HEK293T (cell line): ENCODE measurements at regions not wholly inside any gene's neighbourhood (a gene's known extent, or its start where the extent isn't known, plus 50 kb on each side); places are given as distances from the start of the nearest gene placed in this dataset.

Source experiments
- CTCF ChIA-PET: fragments of 350-600 bp; formaldehyde crosslinking; extraction: SDS; loops from one replicate; lab custom pipeline; 2021; ENCODE audit warnings: antibody characterized with exemption, inconsistent platforms; lab: Yijun Ruan, JAX
- POLR2A ChIA-PET: fragments of 350-600 bp; formaldehyde crosslinking; extraction: SDS; loops from one replicate; lab custom pipeline; 2020; ENCODE audit warnings: antibody characterized with exemption, inconsistent platforms; lab: Yijun Ruan, JAX
- DNase-seq: peaks from one replicate; pipeline ENCODE4 v3.0.0; 2012; ENCODE audit warnings: mixed read lengths; ENCODE audit errors: extremely low spot score
- ARNT ChIP-seq: fragments of 450-650 bp; IDR thresholded peaks from 2 replicates; pipeline ENCODE4 v1.6.1; 2017; ENCODE audit warnings: mild to moderate bottlenecking
- BHLHE40 ChIP-seq: fragments of 450-650 bp; IDR thresholded peaks from 2 replicates; pipeline ENCODE4 v1.6.1; 2016; ENCODE audit warnings: mild to moderate bottlenecking, moderate library complexity, borderline replicate concordance
- CTBP1 ChIP-seq: fragments of 450-650 bp; IDR thresholded peaks from 2 replicates; pipeline ENCODE4 v1.6.1; 2016; ENCODE audit warnings: borderline replicate concordance
- ELF4 ChIP-seq: fragments of 450-650 bp; IDR thresholded peaks from 2 replicates; pipeline ENCODE4 v1.6.1; 2017; ENCODE audit warnings: antibody characterized with exemption
- FOXA1 ChIP-seq: fragments of 450-650 bp; IDR thresholded peaks from 2 replicates; pipeline ENCODE4 v1.6.1; 2016; ENCODE audit warnings: mild to moderate bottlenecking
- FOXK2 ChIP-seq: fragments of 450-650 bp; IDR thresholded peaks from 2 replicates; pipeline ENCODE4 v1.6.1; 2016; ENCODE audit warnings: mild to moderate bottlenecking
- FOXM1 ChIP-seq: fragments of 450-650 bp; IDR thresholded peaks from 2 replicates; pipeline ENCODE4 v1.6.1; 2017; ENCODE audit warnings: mild to moderate bottlenecking, borderline replicate concordance
- HDGF ChIP-seq: fragments of 450-650 bp; IDR thresholded peaks from 2 replicates; pipeline ENCODE4 v1.6.1; 2017; ENCODE audit warnings: antibody characterized with exemption, borderline replicate concordance
- L3MBTL2 ChIP-seq: fragments of 450-650 bp; conservative IDR thresholded peaks from 2 replicates; pipeline ENCODE4 v1.6.1; 2016; ENCODE audit warnings: mild to moderate bottlenecking
- LEF1 ChIP-seq: fragments of 450-650 bp; IDR thresholded peaks from 2 replicates; pipeline ENCODE4 v1.6.1; 2017; ENCODE audit warnings: mild to moderate bottlenecking, borderline replicate concordance
- NFRKB ChIP-seq: fragments of 450-650 bp; IDR thresholded peaks from 2 replicates; pipeline ENCODE4 v1.6.1; 2016; ENCODE audit warnings: mild to moderate bottlenecking, moderate library complexity
- SP1 ChIP-seq: fragments of 450-650 bp; IDR thresholded peaks from 2 replicates; pipeline ENCODE4 v1.6.1; 2017
- SUZ12 ChIP-seq: fragments of 450-650 bp; IDR thresholded peaks from 2 replicates; pipeline ENCODE4 v1.6.1; 2016; ENCODE audit warnings: mild to moderate bottlenecking
- TARDBP ChIP-seq: fragments of 450-650 bp; IDR thresholded peaks from 2 replicates; pipeline ENCODE4 v1.6.1; 2016
- ZNF384 ChIP-seq: fragments of 450-650 bp; IDR thresholded peaks from 2 replicates; pipeline ENCODE4 v1.6.1; 2016
- TF ChIP-seq, protein P1 (sequence below): fragments of 450-650 bp; IDR thresholded peaks from 2 replicates; pipeline ENCODE4 v1.6.1; 2016

DNA sequence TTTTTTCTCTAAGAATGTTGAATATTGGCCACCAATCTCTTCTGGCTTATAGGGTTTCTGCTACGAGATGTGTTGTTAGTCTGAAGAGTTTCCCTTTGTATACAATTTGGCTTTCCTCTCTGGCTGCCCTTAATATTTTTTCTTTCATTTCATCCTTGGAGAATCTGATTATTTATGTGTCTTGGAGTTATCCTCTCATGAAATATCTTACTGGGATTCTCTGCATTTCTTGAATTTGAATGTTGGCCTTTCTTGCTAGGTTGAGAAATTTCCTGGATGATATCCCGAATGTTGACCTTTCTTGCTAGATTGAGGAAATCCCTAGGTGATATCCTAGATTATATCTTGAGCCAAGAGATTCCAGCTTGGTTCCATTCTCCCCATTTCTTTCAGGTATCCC lies 125.6 kb downstream of the SLC5A7 start:
- TF ChIP-seq FOXK2 (no peak), LEF1 (no peak), BHLHE40 (no peak)
- ChIA-PET CTCF (no interaction called here), POLR2A (no interaction called here)
- no peak for DNase-seq

DNA sequence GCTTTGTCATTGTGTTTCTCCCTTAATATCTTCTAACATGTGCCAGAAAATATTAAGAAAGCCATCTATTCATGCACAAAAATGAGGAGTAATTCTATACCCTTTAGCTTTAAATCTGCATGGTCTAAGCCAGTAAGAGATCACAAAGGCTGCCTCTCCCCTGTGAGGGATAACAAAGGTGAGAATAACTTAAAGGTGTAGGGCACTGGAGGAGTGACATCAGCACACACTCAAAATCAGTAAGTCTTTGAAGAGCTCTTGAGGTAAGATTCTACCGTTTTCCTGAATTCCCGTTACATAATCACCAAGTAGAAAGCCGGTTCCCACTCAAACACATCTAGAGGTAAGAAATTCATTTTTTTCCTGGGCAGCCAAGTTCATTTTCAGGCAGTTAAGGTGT lies 123.9 kb upstream of the SULT1C3 start:
- POLR2A ChIA-PET = no interaction called here
- TF ChIP-seq LEF1 = no peak
- no peak for TF ChIP-seq NFRKB
- no peak for TF ChIP-seq BHLHE40
- no peak for TF ChIP-seq FOXA1
- TF ChIP-seq FOXK2 = no peak
- TF ChIP-seq ARNT = no peak
- TF ChIP-seq CTBP1 = no peak
- TF ChIP-seq, protein P1, sequence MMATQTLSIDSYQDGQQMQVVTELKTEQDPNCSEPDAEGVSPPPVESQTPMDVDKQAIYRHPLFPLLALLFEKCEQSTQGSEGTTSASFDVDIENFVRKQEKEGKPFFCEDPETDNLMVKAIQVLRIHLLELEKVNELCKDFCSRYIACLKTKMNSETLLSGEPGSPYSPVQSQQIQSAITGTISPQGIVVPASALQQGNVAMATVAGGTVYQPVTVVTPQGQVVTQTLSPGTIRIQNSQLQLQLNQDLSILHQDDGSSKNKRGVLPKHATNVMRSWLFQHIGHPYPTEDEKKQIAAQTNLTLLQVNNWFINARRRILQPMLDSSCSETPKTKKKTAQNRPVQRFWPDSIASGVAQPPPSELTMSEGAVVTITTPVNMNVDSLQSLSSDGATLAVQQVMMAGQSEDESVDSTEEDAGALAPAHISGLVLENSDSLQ = no peak
- TF ChIP-seq FOXM1 = no peak
- CTCF ChIA-PET = no interaction called here
- DNase-seq = no peak

DNA sequence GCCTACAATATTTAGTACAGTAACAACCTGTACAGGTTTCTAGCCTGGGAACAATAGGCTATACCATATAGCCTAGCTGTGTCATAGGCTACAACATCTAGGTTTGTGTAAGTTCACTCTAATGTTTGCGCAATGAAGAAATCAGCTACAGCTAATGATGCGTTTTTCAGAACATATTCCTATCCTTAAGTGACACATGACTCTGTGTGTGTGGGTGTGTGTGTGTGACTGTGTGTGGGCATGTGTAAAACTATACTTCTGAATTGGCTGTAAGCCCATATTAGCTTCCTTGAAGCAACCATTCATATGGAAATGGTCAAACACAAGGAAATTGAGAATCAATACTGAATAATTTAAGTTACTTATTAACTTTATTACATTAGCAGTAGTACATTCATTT lies 120.8 kb upstream of the SULT1C3 start:
- TF ChIP-seq HDGF (no peak), BHLHE40 (no peak), L3MBTL2 (no peak), SUZ12 (no peak), CTBP1 (no peak), SP1 (no peak), ARNT (no peak), ZNF384 (no peak), TARDBP (no peak), FOXA1 (no peak), LEF1 (no peak), FOXM1 (no peak)
- TF ChIP-seq, protein P1 = no peak
- no peak for DNase-seq

DNA sequence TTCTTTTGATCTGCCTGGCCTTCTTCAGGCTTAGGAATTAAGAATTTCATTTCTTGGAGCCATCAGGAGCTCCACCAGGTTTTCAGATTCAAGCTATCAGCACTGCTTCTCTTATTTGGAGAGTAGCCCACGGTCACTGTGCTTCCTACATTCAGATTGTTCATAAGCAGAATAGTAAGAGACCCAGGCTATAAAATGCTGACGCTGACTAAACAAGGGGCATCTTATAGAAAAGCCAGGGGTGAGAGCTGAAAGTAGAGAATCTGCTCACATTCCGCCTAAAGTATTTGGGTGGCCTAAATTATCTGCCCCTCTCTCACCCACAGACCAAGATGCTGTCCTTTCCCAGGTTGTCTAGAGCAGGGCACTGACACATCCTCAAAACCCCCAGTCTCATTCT lies 120.3 kb upstream of the SULT1C3 start:
- TF ChIP-seq L3MBTL2 (no peak), TARDBP (no peak), HDGF (no peak), FOXK2 (no peak), NFRKB (no peak), BHLHE40 (no peak), FOXM1 (no peak), LEF1 (no peak), ARNT (no peak), CTBP1 (no peak), ELF4 (no peak), SP1 (no peak), FOXA1 (no peak)
- TF ChIP-seq, protein P1 = no peak
- ChIA-PET POLR2A (no interaction called here), CTCF (interaction anchor here (0.6 kb wide), 1 partner anchor 81 kb away, joined by 3 read pairs; no protein-coding TSS in a partner anchor)
- DNase-seq = no peak

More for the DNA sequence above, 120.8 kb upstream of the SULT1C3 start:
- ChIA-PET POLR2A (no interaction called here), CTCF (no interaction called here)

DNA sequence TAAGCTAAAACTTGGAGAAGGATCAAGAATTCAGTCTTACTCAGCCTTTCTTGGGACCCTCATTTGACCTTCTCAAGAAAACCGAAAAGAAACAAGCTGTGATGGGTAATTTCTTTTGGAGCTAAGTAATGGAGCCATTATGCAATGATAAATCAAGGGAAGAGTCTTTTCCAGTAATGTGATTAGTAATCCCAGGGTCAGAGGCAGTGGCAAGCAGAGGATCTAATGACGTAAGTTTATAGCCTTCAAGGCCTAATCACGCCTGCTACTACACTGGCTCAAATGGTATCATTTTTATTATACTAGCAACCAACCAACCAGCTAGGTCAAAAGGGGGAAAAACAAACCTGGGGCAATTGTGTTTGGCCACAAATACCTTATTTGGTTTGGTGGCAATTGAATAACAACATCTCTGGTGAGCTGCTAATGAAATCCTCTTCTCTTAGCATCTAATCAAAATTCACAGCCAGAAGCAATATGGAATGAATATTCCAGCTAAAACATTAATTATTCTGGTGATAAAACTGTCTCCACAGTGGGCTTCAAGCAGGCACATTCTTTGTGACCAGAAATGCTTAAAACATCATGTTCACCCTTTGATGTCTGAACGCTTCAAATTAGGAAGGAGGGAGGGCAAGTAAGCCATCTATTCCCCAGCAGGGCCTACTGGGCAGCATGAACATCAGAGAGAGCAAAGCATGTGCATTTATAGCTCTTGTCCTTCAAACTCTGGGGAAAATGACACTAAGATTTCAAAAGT lies 114.9 kb upstream of the SULT1C3 start:
- ChIA-PET CTCF (no interaction called here), POLR2A (no interaction called here)
- DNase-seq = no peak
- TF ChIP-seq NFRKB (no peak), ZNF384 (no peak), BHLHE40 (no peak), FOXM1 (no peak), FOXK2 (no peak), ARNT (no peak), HDGF (no peak)
- TF ChIP-seq, protein P1 = no peak

DNA sequence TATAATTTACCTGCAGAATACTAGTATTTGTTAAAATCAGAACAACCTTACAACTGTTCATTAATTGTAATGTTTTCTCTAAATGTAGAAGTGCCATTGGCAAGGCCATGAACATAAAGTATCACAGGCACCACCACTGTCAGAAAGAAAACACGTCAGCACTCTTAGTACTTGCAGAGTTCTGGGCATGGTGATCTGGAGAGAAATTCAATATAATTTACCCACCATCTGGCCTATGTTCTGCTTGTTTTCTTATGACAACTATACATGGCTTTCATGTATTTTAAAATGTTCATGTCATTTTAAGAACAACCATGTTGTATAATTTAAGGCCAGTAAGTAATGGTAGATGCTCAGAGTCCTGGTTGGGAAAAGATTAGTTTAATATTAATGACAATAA lies 114.2 kb upstream of the SULT1C3 start:
- POLR2A ChIA-PET = no interaction called here

More for the DNA sequence above, 114.2 kb upstream of the SULT1C3 start:
- no peak for DNase-seq
- CTCF ChIA-PET = no interaction called here
- TF ChIP-seq HDGF (no peak), FOXA1 (no peak), TARDBP (no peak), ARNT (no peak), SP1 (no peak), SUZ12 (no peak), FOXK2 (no peak), ZNF384 (no peak), LEF1 (no peak), ELF4 (no peak), BHLHE40 (no peak), NFRKB (no peak), L3MBTL2 (no peak), CTBP1 (no peak)
- TF ChIP-seq, protein P1 = no peak
